D721Med (cell line): ENCODE measurements at regions not wholly inside any gene's neighbourhood (a gene's known extent, or its start where the extent isn't known, plus 50 kb on each side); places are given as distances from the start of the nearest gene placed in this dataset.

Source experiments
- DNase-seq: peaks from one replicate; pipeline ENCODE4 v3.0.0; 2011; ENCODE audit warnings: low spot score; ENCODE audit not compliant: insufficient read length
- FAIRE-seq: peaks from 2 replicates; lab custom pipeline; 2011; peaks lifted over from hg19 to GRCh38; lab: Jason Lieb, UNC
- CTCF ChIP-seq: IDR thresholded peaks from 2 replicates; pipeline ENCODE4 v1.5.1; 2012; ENCODE audit warnings: mild to moderate bottlenecking, control low read depth; ENCODE audit not compliant: insufficient read depth; ENCODE audit errors: missing control alignments

- no peak for TF ChIP-seq CTCF
- DNase-seq (no peak), FAIRE-seq (no peak)
Observed at GRCh38 chr4:31545330-31545729, 825.2 kb downstream of the PCDH7 start.

- FAIRE-seq: no peak
- DNase-seq: no peak
- no peak for TF ChIP-seq CTCF
Observed at GRCh38 chr4:31545755-31546154, 825.6 kb downstream of the PCDH7 start.

GRCh38 chr4:31548021-31548420, 827.9 kb downstream of the PCDH7 start:
- DNase-seq (no peak), FAIRE-seq (no peak)
- no peak for TF ChIP-seq CTCF

- TF ChIP-seq CTCF: no peak
- no peak for FAIRE-seq
- DNase-seq: no peak
Observed at GRCh38 chr4:31548823-31549222, 828.7 kb downstream of the PCDH7 start.

- no peak for TF ChIP-seq CTCF
- FAIRE-seq (no peak), DNase-seq (no peak)
Observed at GRCh38 chr4:31549256-31549655, 829.1 kb downstream of the PCDH7 start.

GRCh38 chr4:31557437-31557836, 837.3 kb downstream of the PCDH7 start:
- no peak for DNase-seq
- no peak for FAIRE-seq
- TF ChIP-seq CTCF: no peak

- FAIRE-seq (no peak), DNase-seq (no peak)
- TF ChIP-seq CTCF: no peak
Observed at GRCh38 chr4:31573554-31573953, 853.4 kb downstream of the PCDH7 start.
